ENCODE measurements at regions not wholly inside any gene's neighbourhood (a gene's known extent, or its start where the extent isn't known, plus 50 kb on each side); places are given as distances from the start of the nearest gene placed in this dataset.

GRCh38 chr1:64320922-64321614, 117.6 kb downstream of the UBE2U start:
- ChIA-PET POLR2A (no interaction called here), CTCF (no interaction called here)
- Histone ChIP-seq H3K27me3 (ENCODE audit: control insufficient read depth in 1 of 2, insufficient read depth in 2 of 2, low read length in 2 of 2) (no peaks in the 10 kb centered on the region), H3K4me3 (ENCODE audit: low read length) (no peak overlapping the region), H3K36me3 (ENCODE audit: insufficient read depth, low read length) (no peaks in the 10 kb centered on the region), H3K9me3 (ENCODE audit: control insufficient read depth in 1 of 2, insufficient read depth in 1 of 2, low read length in 2 of 2) (no peaks in the 10 kb centered on the region), H3K4me1 (ENCODE audit: insufficient read depth, low read length) (no peaks in the 10 kb centered on the region), H3K27ac (ENCODE audit: low read depth in 1 of 2, low read length in 2 of 2) (no peak overlapping the region)
- TF ChIP-seq CTCF (IDR thresholded peaks at IDR 0.05) = no peak
- Mint-ChIP-seq H3K4me3 (no peak overlapping the region), H3K27me3 (peaks cover 4% of the 10 kb centered on the region), H3K4me1 (ENCODE audit: low read depth) (no peaks in the 10 kb centered on the region), H3K36me3 (ENCODE audit: low read depth) (no peaks in the 10 kb centered on the region), H3K9me3 (no peaks in the 10 kb centered on the region), H3K27ac (no peak overlapping the region)
- intact Hi-C loops (cut with DNase I, micrococcal nuclease) = no loop called here
- DNase-seq (no peak), ATAC-seq (ENCODE audit: poor library complexity) (no peak)

- ChIA-PET POLR2A (no interaction called here), CTCF (no interaction called here)
- Histone ChIP-seq H3K27ac (ENCODE audit: low read depth in 1 of 2, low read length in 2 of 2) (no peak overlapping the region), H3K36me3 (ENCODE audit: insufficient read depth, low read length) (no peaks in the 10 kb centered on the region), H3K4me1 (ENCODE audit: insufficient read depth, low read length) (no peaks in the 10 kb centered on the region), H3K9me3 (ENCODE audit: control insufficient read depth in 1 of 2, insufficient read depth in 1 of 2, low read length in 2 of 2) (no peaks in the 10 kb centered on the region), H3K27me3 (ENCODE audit: control insufficient read depth in 1 of 2, insufficient read depth in 2 of 2, low read length in 2 of 2) (no peaks in the 10 kb centered on the region), H3K4me3 (ENCODE audit: low read length) (no peak overlapping the region)
- H3K27me3 Mint-ChIP-seq = peaks cover 4% of the 10 kb centered on the region
- intact Hi-C loops (cut with DNase I, micrococcal nuclease) = no loop called here
- no peak for ATAC-seq (ENCODE audit: poor library complexity)
- no peaks in the 10 kb centered on the region for H3K4me1 Mint-ChIP-seq (ENCODE audit: low read depth)
- no peaks in the 10 kb centered on the region for H3K9me3 Mint-ChIP-seq
- H3K36me3 Mint-ChIP-seq (ENCODE audit: low read depth) = no peaks in the 10 kb centered on the region
- TF ChIP-seq CTCF (IDR thresholded peaks at IDR 0.05) = no peak
- H3K27ac Mint-ChIP-seq = no peak overlapping the region
- DNase-seq = no peak
- H3K4me3 Mint-ChIP-seq = no peak overlapping the region
Observed at GRCh38 chr1:64323054-64323453, 119.6 kb downstream of the UBE2U start.

- Histone ChIP-seq H3K9me3 (ENCODE audit: control insufficient read depth in 1 of 2, insufficient read depth in 1 of 2, low read length in 2 of 2) (no peaks in the 10 kb centered on the region), H3K36me3 (ENCODE audit: insufficient read depth, low read length) (no peaks in the 10 kb centered on the region), H3K27ac (ENCODE audit: low read depth in 1 of 2, low read length in 2 of 2) (no peak overlapping the region), H3K27me3 (ENCODE audit: control insufficient read depth in 1 of 2, insufficient read depth in 2 of 2, low read length in 2 of 2) (no peaks in the 10 kb centered on the region), H3K4me3 (ENCODE audit: low read length) (no peak overlapping the region), H3K4me1 (ENCODE audit: insufficient read depth, low read length) (no peaks in the 10 kb centered on the region)
- CTCF ChIA-PET = no interaction called here
- POLR2A ChIA-PET = no interaction called here
- peaks cover 4% of the 10 kb centered on the region for H3K27me3 Mint-ChIP-seq
- no peak overlapping the region for H3K4me3 Mint-ChIP-seq
- DNase-seq = no peak
- H3K4me1 Mint-ChIP-seq (ENCODE audit: low read depth) = no peaks in the 10 kb centered on the region
- no peak for TF ChIP-seq CTCF (IDR thresholded peaks at IDR 0.05)
- H3K9me3 Mint-ChIP-seq = no peaks in the 10 kb centered on the region
- intact Hi-C loops (cut with DNase I, micrococcal nuclease) = no loop called here
- no peak overlapping the region for H3K27ac Mint-ChIP-seq
- no peak for ATAC-seq (ENCODE audit: poor library complexity)
- H3K36me3 Mint-ChIP-seq (ENCODE audit: low read depth) = no peaks in the 10 kb centered on the region
Observed at GRCh38 chr1:64323882-64324281, 120.5 kb downstream of the UBE2U start.
